ENCODE measurements at regions not wholly inside any gene's neighbourhood (a gene's known extent, or its start where the extent isn't known, plus 50 kb on each side); places are given as distances from the start of the nearest gene placed in this dataset.

DNA sequence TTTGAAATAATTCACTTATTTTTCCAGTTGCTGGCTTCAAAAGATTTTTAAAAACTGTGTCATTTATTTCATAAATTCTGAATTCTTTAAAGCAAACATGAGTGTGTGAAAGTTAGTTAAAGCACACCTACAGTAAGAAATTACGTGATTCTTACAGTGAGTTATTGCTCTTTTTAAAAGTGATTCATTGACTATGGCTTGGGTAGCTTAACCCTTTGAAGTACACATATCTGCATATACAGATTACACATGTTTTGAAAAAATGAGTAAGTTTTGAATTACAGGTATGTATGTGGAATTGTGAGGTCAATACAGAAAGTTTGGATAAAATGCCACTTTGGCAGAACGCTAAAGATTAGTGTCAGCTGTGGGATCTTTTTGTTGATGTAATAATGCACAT lies 64.5 kb upstream of the MBNL1 start:
- no peak for DNase-seq
- H3K4me3 ChIP-seq (ENCODE audit: low read depth, low read length), result no peak overlapping the region
- H3K36me3 ChIP-seq, result no peaks in the 10 kb centered on the region
- no peaks in the 10 kb centered on the region for H3K27me3 ChIP-seq
- TF ChIP-seq, protein P1, sequence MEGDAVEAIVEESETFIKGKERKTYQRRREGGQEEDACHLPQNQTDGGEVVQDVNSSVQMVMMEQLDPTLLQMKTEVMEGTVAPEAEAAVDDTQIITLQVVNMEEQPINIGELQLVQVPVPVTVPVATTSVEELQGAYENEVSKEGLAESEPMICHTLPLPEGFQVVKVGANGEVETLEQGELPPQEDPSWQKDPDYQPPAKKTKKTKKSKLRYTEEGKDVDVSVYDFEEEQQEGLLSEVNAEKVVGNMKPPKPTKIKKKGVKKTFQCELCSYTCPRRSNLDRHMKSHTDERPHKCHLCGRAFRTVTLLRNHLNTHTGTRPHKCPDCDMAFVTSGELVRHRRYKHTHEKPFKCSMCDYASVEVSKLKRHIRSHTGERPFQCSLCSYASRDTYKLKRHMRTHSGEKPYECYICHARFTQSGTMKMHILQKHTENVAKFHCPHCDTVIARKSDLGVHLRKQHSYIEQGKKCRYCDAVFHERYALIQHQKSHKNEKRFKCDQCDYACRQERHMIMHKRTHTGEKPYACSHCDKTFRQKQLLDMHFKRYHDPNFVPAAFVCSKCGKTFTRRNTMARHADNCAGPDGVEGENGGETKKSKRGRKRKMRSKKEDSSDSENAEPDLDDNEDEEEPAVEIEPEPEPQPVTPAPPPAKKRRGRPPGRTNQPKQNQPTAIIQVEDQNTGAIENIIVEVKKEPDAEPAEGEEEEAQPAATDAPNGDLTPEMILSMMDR (IDR thresholded peaks at IDR 0.05; ENCODE audit: low read depth, low read length), result no peak
- peaks cover 9% of the 10 kb centered on the region for H3K4me1 ChIP-seq
- H3K9me3 ChIP-seq, result no peaks in the 10 kb centered on the region

DNA sequence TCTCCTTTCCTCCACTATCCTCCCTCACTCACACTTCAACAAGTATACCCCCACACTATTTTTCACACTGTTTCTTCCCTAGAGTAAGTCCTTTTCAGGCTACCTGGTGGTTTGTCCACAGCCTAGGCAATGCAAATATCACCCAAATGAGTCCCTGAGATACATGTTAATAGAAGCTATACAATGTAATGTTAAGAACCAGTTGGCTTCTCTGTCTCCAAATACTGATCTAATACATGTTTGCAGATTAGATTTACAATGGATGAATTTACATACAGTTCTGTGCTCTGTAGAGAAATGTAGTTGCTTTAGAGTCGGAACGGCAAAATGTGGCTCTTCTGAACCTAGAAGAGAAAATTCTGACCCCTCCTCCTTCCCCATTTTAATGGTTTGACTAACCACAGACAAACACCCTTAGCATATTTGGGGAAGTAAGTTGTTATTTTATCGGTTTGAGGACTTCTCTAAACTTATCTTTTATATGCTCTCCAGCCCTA lies 63.6 kb upstream of the MBNL1 start:
- no peak for DNase-seq
- TF ChIP-seq, protein P1 (IDR thresholded peaks at IDR 0.05; ENCODE audit: low read depth, low read length), result no peak
- Histone ChIP-seq H3K4me3 (ENCODE audit: low read depth, low read length) (no peak overlapping the region), H3K36me3 (no peaks in the 10 kb centered on the region), H3K4me1 (peaks cover 9% of the 10 kb centered on the region), H3K9me3 (no peaks in the 10 kb centered on the region), H3K27me3 (no peaks in the 10 kb centered on the region)

DNA sequence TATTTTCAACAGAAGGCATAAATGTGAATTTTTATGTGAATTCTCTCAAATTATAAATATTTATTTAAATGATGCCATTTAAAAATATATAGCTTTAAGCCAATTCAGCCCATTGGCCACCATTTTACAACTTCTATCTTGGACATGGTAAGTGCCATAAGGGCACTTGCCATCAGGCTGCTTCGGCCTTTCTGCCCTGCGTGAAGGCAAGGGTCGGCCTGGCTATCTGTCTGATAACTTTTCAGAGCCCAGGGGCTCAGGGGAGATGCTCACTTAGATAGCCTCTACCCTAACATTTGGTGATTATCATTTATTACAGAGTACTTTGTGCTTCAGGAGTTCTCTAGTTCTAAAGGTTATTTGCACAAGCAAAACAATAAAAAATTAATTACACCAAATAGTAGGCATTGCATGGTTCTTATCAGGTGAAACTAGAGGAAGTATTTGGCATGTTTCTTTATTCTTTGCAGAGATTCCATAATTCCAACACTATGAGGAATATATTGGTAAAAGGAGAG lies 62.4 kb upstream of the MBNL1 start:
- H3K4me3 ChIP-seq (ENCODE audit: low read depth, low read length), result no peak overlapping the region
- no peaks in the 10 kb centered on the region; the same call in 1 of the 2 replicates for H3K4me1 ChIP-seq
- TF ChIP-seq, protein P1 (IDR thresholded peaks at IDR 0.05; ENCODE audit: low read depth, low read length), result no peak
- DNase-seq, result no peak
- H3K27me3 ChIP-seq, result no peaks in the 10 kb centered on the region
- H3K36me3 ChIP-seq, result no peaks in the 10 kb centered on the region
- no peaks in the 10 kb centered on the region for H3K9me3 ChIP-seq

DNA sequence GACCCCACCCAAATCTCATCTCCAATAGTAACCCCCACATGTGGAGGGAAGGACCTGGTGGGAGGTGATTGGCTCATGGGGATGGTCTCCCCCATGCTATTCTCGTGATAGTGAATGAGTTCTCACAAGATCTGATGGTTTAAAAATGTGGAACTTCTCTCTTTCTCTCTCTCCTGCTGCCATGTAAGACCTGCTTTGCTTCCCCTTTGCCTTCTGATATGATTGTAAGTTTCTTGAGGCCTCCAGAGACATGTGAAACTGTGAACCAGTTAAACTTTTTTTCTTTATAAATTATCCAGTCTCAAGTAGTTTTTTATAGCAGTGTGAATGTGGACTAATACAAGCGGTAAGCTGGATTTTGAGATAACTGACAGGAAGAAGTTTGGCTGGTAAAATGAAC lies 60.3 kb upstream of the MBNL1 start:
- no peaks in the 10 kb centered on the region for H3K27me3 ChIP-seq
- TF ChIP-seq, protein P1 (IDR thresholded peaks at IDR 0.05; ENCODE audit: low read depth, low read length), result no peak

DNA sequence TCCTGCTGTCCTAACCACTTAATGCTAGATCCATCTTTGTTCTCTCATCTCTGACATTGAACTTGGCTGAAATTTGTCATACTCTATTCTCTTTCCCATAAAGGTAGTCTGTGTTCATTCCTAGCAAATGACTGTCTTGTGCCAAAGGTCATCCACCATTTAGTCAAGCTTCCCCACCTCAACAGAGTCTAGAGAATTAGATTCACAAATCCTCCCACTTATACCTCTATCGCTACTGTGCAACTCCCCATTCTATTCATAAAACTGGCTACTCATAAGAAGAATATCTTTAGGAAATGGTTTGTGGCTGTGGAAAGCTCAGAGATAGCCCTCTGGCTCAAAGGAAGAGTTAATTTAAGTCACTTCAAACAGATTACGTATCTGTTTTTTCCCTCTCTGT lies 59.7 kb upstream of the MBNL1 start:
- H3K4me3 ChIP-seq (ENCODE audit: low read depth, low read length), result no peak overlapping the region
- H3K36me3 ChIP-seq, result no peaks in the 10 kb centered on the region
- no peaks in the 10 kb centered on the region for H3K9me3 ChIP-seq
- TF ChIP-seq, protein P1 (IDR thresholded peaks at IDR 0.05; ENCODE audit: low read depth, low read length), result no peak
- no peaks in the 10 kb centered on the region for H3K27me3 ChIP-seq
- no peak for DNase-seq
- no peaks in the 10 kb centered on the region for H3K4me1 ChIP-seq

More for the DNA sequence above, 60.3 kb upstream of the MBNL1 start:
- Histone ChIP-seq H3K4me3 (ENCODE audit: low read depth, low read length) (no peak overlapping the region), H3K36me3 (no peaks in the 10 kb centered on the region), H3K4me1 (no peaks in the 10 kb centered on the region), H3K9me3 (no peaks in the 10 kb centered on the region)
- DNase-seq, result no peak

DNA sequence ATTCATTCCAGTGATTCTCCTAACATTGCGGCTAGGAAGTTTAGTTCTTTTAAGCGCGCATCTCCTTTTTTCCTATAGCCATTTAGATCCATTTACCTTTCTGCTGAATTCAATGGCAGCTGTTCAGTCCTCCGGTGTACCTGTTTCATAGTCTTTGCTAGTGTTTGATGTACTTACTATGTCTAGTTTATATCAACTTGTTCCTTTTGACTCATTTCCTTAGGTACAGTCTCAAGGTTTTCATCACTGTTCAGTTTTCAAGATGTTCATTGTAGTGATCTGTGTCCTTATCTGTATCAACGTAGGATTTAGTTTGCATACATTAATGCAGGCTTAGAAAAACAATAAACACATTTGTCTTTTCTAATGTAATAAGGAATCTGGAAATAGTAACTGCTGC lies 59.0 kb upstream of the MBNL1 start:
- no peaks in the 10 kb centered on the region for H3K27me3 ChIP-seq
- DNase-seq, result no peak
- TF ChIP-seq, protein P1 (IDR thresholded peaks at IDR 0.05; ENCODE audit: low read depth, low read length), result no peak
- H3K4me1 ChIP-seq, result no peaks in the 10 kb centered on the region
- H3K36me3 ChIP-seq, result no peaks in the 10 kb centered on the region
- H3K4me3 ChIP-seq (ENCODE audit: low read depth, low read length), result no peak overlapping the region
- no peaks in the 10 kb centered on the region for H3K9me3 ChIP-seq
